Fibroblast of the aortic adventitia (primary cell): ENCODE measurements at regions not wholly inside any gene's neighbourhood (a gene's known extent, or its start where the extent isn't known, plus 50 kb on each side); places are given as distances from the start of the nearest gene placed in this dataset.
"Not testable (repeated sequence)": the region's sequence is repeated elsewhere in the genome, so short reads cannot be mapped to it uniquely, and the experiment has no call there.

ENCODE experiments used
- DNase-seq: peaks from one replicate; pipeline ENCODE4 v3.0.0-alpha.2; 2010; ENCODE audit warnings: low read depth
- H3K4me3 ChIP-seq: 2 replicates; pipeline ENCODE4 v1.5.1; 2011; ENCODE audit warnings: low read depth, mild to moderate bottlenecking, control low read depth, low read length, moderate library complexity
- TF ChIP-seq, protein P1 (sequence below): IDR thresholded peaks from 2 replicates; pipeline ENCODE4 v1.5.1; 2011; ENCODE audit warnings: mild to moderate bottlenecking, low read length, control low read depth, inconsistent platforms; ENCODE audit not compliant: insufficient read depth

GRCh38 chr5:108546939-108547338 is 165.0 kb upstream of the FBXL17 start:
- TF ChIP-seq, protein P1, sequence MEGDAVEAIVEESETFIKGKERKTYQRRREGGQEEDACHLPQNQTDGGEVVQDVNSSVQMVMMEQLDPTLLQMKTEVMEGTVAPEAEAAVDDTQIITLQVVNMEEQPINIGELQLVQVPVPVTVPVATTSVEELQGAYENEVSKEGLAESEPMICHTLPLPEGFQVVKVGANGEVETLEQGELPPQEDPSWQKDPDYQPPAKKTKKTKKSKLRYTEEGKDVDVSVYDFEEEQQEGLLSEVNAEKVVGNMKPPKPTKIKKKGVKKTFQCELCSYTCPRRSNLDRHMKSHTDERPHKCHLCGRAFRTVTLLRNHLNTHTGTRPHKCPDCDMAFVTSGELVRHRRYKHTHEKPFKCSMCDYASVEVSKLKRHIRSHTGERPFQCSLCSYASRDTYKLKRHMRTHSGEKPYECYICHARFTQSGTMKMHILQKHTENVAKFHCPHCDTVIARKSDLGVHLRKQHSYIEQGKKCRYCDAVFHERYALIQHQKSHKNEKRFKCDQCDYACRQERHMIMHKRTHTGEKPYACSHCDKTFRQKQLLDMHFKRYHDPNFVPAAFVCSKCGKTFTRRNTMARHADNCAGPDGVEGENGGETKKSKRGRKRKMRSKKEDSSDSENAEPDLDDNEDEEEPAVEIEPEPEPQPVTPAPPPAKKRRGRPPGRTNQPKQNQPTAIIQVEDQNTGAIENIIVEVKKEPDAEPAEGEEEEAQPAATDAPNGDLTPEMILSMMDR, result no peak
- DNase-seq, result no peak
- H3K4me3 ChIP-seq, result no peak overlapping the region

GRCh38 chr5:108545301-108545700 is 163.4 kb upstream of the FBXL17 start:
- no peak for DNase-seq
- no peak overlapping the region for H3K4me3 ChIP-seq
- TF ChIP-seq, protein P1, result no peak

GRCh38 chr5:108543486-108543885 is 161.6 kb upstream of the FBXL17 start:
- no peak overlapping the region for H3K4me3 ChIP-seq
- TF ChIP-seq, protein P1, result no peak
- no peak for DNase-seq

GRCh38 chr5:108541836-108542235 is 159.9 kb upstream of the FBXL17 start:
- TF ChIP-seq, protein P1, result no peak
- DNase-seq, result no peak
- no peak overlapping the region for H3K4me3 ChIP-seq

DNA sequence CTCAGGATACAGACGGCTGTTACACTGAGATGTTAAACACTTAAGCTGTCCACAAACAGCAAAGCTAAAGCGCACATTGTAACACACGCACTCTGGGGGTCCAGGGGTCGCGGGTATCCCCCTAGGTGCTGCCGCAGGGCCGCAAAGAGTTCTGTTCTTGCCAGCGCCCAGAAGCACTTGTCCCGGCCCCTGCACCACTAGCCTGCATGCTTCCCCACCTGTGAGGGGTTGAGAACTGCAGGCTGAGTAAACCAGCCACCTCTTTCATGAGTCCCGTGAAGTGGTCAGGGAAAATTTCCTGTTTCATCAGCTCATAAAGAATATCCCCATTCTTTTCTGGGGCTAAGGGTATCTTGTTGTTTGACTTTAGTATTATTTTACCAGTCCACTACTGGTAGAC is 154.4 kb upstream of the FBXL17 start:
- H3K4me3 ChIP-seq, result no peak overlapping the region
- TF ChIP-seq, protein P1, result no peak
- DNase-seq, result no peak

DNA sequence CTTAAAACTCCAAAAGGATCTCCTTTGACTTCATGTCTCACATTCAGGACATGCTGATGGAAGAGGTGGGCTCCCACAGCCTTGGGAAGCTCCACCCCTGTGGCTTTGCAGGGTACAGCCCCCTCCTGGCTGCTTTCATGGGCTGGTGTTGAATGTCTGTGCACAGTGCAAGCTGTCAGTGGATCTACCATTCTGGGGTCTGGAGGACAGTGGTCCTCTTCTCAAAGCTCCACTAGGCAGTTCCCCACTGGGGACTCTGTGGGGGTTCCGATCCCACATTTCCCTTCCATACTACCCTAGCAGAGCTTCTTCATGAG is 150.2 kb upstream of the FBXL17 start:
- not testable (repeated sequence) for DNase-seq, H3K4me3 ChIP-seq

GRCh38 chr5:108531367-108532128 is 149.7 kb upstream of the FBXL17 start:
- no peak overlapping the region for H3K4me3 ChIP-seq
- TF ChIP-seq, protein P1, result no peak
- DNase-seq, result peak; percentile 57
